Ishikawa (cell line): ENCODE measurements at regions not wholly inside any gene's neighbourhood (a gene's known extent, or its start where the extent isn't known, plus 50 kb on each side); places are given as distances from the start of the nearest gene placed in this dataset.

Experiments used
- CEBPB ChIP-seq: IDR thresholded peaks from 2 replicates; pipeline ENCODE4 v1.6.1; 2012
- CREB1 ChIP-seq: IDR thresholded peaks from 2 replicates; pipeline ENCODE4 v1.6.1; 2012; ENCODE audit warnings: low read depth
- EGR1 ChIP-seq: IDR thresholded peaks from 2 replicates; pipeline ENCODE4 v1.6.1; 2012
- EP300 ChIP-seq: IDR thresholded peaks from 2 replicates; pipeline ENCODE4 v1.6.1; 2012; ENCODE audit warnings: borderline replicate concordance
- FOXM1 ChIP-seq: IDR thresholded peaks from 2 replicates; pipeline ENCODE4 v1.6.1; 2012; ENCODE audit warnings: low read depth, borderline replicate concordance
- MAX ChIP-seq: IDR thresholded peaks from 2 replicates; pipeline ENCODE4 v1.6.1; 2012
- NFIC ChIP-seq: IDR thresholded peaks from 2 replicates; pipeline ENCODE4 v1.6.1; 2012
- RAD21 ChIP-seq: IDR thresholded peaks from 2 replicates; pipeline ENCODE4 v1.6.1; 2012; ENCODE audit warnings: low read depth
- REST ChIP-seq: IDR thresholded peaks from 2 replicates; pipeline ENCODE4 v1.6.1; 2012; ENCODE audit warnings: low read depth, mild to moderate bottlenecking
- TAF1 ChIP-seq: IDR thresholded peaks from 2 replicates; pipeline ENCODE4 v1.6.1; 2012; ENCODE audit warnings: low read depth, mild to moderate bottlenecking
- TCF12 ChIP-seq: IDR thresholded peaks from 2 replicates; pipeline ENCODE4 v1.6.1; 2012; ENCODE audit warnings: low read depth
- TEAD4 ChIP-seq: IDR thresholded peaks from 2 replicates; pipeline ENCODE4 v1.6.1; 2012
- YY1 ChIP-seq: IDR thresholded peaks from 2 replicates; pipeline ENCODE4 v1.6.1; 2012; ENCODE audit warnings: low read depth
- ZBTB7A ChIP-seq: IDR thresholded peaks from 2 replicates; pipeline ENCODE4 v1.6.1; 2012; ENCODE audit warnings: low read depth
- TF ChIP-seq, protein P1 (sequence below): IDR thresholded peaks from 2 replicates; pipeline ENCODE4 v1.6.1; 2012

DNA sequence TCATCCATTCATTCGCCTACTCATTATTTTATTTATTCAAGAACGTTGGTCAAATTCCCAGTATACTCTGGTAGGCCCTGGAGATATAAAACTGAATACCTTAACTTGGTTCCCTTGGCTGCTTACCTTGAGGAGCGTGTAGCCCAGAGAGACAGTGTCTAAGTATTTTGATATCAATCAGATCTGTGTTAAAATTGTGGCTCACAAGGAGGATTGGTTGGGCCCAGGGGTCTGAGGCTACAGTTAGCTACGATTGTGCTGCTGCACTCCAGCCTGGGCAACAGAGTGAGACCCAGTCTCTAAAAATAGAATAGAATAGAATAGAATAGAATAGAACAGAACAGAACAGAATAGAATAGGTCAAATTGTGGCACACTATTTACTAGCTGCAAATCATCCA lies 438.4 kb downstream of the ADAMTS20 start:
- TF ChIP-seq TCF12, result no peak
- TF ChIP-seq YY1, result no peak
- no peak for TF ChIP-seq NFIC
- no peak for TF ChIP-seq EGR1
- TF ChIP-seq FOXM1, result no peak
- no peak for TF ChIP-seq CREB1

DNA sequence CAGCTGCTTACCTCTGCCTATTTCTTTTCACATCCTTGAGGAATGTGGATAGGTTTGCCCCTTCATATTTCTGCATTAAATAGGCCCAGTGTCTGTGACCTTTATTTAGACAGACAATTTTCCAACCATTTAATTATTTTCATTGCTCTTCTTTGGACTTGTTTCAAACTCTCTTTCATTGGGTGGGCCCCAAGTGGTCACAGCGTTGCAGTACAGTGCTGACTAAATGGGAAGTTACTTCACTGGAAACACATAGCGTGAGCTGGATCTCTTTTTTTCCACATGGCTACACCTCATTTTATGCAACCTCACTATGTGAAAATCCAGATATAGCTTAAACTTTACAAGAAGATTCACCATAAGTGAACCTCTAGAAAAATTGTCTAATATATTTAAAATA lies 438.9 kb downstream of the ADAMTS20 start:
- TF ChIP-seq TEAD4 (no peak), CREB1 (no peak), CEBPB (no peak), EP300 (no peak), NFIC (no peak), MAX (no peak), TAF1 (no peak), RAD21 (no peak), TCF12 (no peak), YY1 (no peak), ZBTB7A (no peak), FOXM1 (no peak), REST (no peak), EGR1 (no peak)
- TF ChIP-seq, protein P1, sequence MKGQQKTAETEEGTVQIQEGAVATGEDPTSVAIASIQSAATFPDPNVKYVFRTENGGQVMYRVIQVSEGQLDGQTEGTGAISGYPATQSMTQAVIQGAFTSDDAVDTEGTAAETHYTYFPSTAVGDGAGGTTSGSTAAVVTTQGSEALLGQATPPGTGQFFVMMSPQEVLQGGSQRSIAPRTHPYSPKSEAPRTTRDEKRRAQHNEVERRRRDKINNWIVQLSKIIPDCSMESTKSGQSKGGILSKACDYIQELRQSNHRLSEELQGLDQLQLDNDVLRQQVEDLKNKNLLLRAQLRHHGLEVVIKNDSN, result no peak

DNA sequence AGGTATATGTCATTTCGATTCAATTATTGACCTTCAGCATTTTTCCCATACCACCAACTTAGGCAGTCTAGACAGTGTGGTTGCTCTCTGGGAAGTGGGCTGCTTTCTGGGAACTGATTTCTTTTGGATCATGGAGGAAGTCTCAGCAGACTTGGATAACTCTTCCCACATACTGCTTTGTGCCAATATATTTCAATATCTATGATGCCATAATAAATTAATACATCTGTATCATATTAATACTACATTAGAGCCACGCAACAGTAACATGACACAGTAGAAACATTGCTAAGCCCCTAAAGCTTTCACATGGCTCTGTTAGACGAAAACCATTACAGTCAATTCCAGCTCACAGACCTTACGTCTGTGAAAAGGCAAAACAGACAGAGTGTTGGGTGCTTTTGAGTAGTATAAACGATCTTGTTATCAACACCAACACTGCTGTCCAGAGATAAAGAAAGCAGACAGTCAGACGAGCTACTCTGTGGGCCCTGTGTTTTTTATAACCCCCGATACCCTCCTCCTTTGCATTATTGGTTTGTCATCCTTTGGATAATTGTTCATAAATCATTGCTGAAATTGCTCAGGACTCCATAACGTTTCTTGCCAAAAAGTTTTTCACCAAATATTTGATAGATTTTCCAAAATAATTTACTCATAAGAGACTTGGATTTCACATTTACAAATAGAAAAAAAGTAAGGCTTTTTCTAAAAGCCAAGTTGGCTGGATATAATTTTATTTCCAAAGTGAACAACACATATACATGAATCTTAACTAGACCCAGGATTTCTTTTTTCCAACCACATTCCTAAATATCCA lies 439.7 kb downstream of the ADAMTS20 start:
- TF ChIP-seq REST (no peak), TCF12 (no peak), EGR1 (no peak), YY1 (no peak), EP300 (no peak), TEAD4 (no peak), MAX (no peak), TAF1 (no peak), NFIC (no peak), RAD21 (no peak), CREB1 (no peak), CEBPB (no peak), ZBTB7A (no peak)
- TF ChIP-seq, protein P1, result no peak

GRCh38 chr12:43111608-43112007 lies 440.4 kb downstream of the ADAMTS20 start:
- TF ChIP-seq ZBTB7A (no peak), NFIC (no peak), TEAD4 (no peak), TAF1 (no peak), EP300 (no peak), CEBPB (no peak), FOXM1 (no peak), EGR1 (no peak), TCF12 (no peak), CREB1 (no peak), YY1 (no peak), REST (no peak), RAD21 (no peak), MAX (no peak)
- TF ChIP-seq, protein P1, result no peak
